Sigmoid colon (tissue), 4 donors: ENCODE measurements at regions not wholly inside any gene's neighbourhood (a gene's known extent, or its start where the extent isn't known, plus 50 kb on each side); places are given as distances from the start of the nearest gene placed in this dataset.

Experiments
- CTCF ChIP-seq, 4 experiments: fragments of 450-650 bp in 3 of 4; fragments of 200-600 bp in 1 of 4; IDR thresholded peaks; one replicate each; pipeline ENCODE4 v1.5.1; 2016 to 2019; ENCODE audit warnings: antibody characterized with exemption in 4 of 4, mild to moderate bottlenecking in 3 of 4, moderate library complexity in 2 of 4
- EP300 ChIP-seq, 4 donors: sonication (generic); formaldehyde crosslinking; IDR thresholded peaks; one replicate each; pipeline ENCODE4 v1.6.1; 2017; ENCODE audit warnings: antibody characterized with exemption in 4 of 4
- POLR2A ChIP-seq, 2 donors: fragments of 450-650 bp; IDR thresholded peaks; one replicate each; pipeline ENCODE4 v1.6.1; 2016; ENCODE audit warnings: antibody characterized with exemption in 2 of 2, mild to moderate bottlenecking in 2 of 2, moderate library complexity in 2 of 2
- POLR2AphosphoS5 ChIP-seq, 4 donors: sonication (generic); formaldehyde crosslinking; IDR thresholded peaks; one replicate each; pipeline ENCODE4 v1.6.1; 2017; ENCODE audit warnings: antibody characterized with exemption in 4 of 4

- TF ChIP-seq CTCF (IDR thresholded peaks at IDR 0.05) (no peak), POLR2AphosphoS5 (IDR thresholded peaks at IDR 0.05) (no peak), POLR2A (IDR thresholded peaks at IDR 0.05) (no peak), EP300 (IDR thresholded peaks at IDR 0.05) (no peak)
Observed at GRCh38 chr6:34627296-34627695, 69.3 kb downstream of the ILRUN start.
